Hippocampal formation (tissue), 2 donors: ENCODE measurements at regions not wholly inside any gene's neighbourhood (a gene's known extent, or its start where the extent isn't known, plus 50 kb on each side); places are given as distances from the start of the nearest gene placed in this dataset.
A peak's percentile ranks its signal among the peaks of the same experiment; 100 is the strongest.
"Not testable (repeated sequence)": the region's sequence is repeated elsewhere in the genome, so short reads cannot be mapped to it uniquely, and the experiment has no call there.

ENCODE experiments used
- DNase-seq, 2 donors: peaks; one replicate each; lab custom pipeline; 2025; lab: John Stamatoyannopoulos, UW

DNA sequence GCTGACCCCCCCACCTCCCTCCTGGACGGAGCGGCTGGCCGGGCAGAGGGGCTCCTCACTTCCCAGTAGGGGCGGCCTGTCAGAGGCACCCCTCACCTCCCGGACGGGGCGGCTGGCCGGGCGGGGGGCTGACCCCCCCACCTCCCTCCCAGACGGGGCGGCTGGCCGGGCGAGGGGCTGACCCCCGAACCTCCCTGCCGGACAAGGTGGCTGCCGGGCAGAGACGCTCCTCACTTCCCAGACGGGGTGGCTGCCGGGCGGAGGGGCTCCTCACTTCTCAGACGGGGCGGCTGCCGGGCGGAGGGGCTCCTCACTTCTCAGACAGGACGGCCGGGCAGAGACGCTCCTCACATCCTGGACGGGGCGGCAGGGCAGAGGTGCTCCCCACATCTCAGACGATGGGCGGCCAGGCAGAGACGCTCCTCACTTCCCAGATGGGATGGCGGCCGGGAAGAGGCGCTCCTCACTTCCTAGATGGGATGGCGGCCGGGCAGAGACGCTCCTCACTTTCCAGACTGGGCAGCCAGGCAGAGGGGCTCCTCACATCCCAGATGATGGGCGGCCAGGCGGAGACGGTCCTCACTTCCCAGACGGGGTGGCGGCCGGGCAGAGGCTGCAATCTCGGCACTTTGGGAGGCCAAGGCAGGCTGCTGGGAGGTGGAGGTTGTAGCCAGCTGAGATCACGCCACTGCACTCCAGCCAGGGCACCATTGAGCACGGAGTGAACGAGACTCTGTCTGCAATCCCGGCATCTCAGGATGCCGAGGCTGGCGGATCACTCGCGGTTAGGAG, 66.2 kb upstream of the PAPPA2 start:
- DNase-seq: not testable (repeated sequence)

GRCh38 chr1:176391621-176392020, 71.4 kb upstream of the PAPPA2 start:
- DNase-seq: no peak

GRCh38 chr1:176384841-176385240, 78.1 kb upstream of the PAPPA2 start:
- no peak for DNase-seq

GRCh38 chr1:176382163-176382562, 80.8 kb upstream of the PAPPA2 start:
- no peak for DNase-seq

DNA sequence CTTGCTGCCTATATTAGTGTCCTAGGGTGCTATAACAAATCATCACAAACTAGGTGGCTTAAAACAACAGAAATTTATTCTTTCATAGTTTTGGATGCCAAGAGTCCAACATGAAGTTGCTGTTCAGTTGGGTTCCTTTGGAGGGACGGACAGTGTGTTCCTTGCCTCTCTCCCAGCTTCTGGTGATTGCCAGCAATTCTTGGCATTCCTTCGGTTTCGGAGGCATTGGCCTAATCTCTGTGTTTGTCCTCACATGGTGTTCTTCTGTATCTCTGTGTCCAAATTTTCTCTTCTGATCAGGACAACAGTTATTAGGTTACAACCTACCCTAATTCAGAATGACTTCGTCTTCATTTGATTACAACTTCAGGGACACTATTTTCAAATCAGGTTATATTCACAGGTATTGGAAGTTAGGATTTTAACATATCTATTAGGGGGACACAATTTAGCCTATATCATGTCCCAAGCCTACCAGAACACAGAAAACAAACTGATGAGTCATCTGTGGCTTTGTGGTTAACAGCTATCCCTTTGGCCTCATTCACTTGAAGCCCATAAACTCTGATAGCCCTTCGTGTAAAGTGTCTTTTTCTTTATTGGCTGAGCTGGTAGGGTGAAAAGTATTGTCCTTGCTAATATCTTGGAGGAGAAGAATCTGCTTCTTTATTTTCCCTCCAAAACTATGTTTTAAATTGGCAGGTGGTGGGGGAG, 83.2 kb upstream of the PAPPA2 start:
- no peak for DNase-seq

GRCh38 chr1:176374967-176375569, 87.9 kb upstream of the PAPPA2 start:
- peak; percentile 50 to 64 for DNase-seq

DNA sequence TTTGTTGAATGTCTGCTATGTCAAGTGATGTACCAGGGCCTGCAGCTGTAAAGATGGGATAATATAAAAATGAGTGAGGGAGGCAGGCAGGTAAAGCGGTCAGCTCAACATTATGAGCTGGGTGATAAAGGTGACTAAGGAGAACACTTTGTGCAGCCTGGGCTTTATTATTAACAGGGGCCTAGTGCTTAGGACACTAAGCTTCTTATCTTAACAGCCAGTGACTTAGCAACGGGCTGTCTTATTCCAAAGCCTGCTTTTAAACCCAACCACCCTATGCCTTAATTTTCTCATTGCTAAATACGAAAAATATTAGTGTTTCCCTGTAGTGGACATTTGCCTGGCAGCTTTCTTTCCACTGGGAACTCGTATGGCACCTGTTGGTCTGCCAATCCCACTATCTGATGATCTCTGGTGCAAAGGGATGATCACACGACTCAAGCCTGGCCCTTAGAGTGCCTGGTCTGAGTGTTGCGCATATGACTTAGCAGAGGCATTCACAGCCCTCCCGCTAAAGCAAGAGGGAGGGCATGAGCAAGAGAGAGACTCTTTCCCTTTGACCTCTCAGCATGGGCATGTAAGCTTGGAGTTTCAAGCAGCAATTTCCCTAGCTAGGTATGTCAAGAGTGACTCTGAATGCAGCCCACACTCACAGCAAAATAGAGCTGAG, 98.6 kb upstream of the PAPPA2 start:
- no peak for DNase-seq

GRCh38 chr1:176349135-176349715, 113.8 kb upstream of the PAPPA2 start:
- DNase-seq: not testable (repeated sequence)

- no peak for DNase-seq
Measured at GRCh38 chr1:176341656-176342055, 121.3 kb upstream of the PAPPA2 start.

GRCh38 chr1:176338877-176339276, 124.1 kb upstream of the PAPPA2 start:
- no peak for DNase-seq

DNA sequence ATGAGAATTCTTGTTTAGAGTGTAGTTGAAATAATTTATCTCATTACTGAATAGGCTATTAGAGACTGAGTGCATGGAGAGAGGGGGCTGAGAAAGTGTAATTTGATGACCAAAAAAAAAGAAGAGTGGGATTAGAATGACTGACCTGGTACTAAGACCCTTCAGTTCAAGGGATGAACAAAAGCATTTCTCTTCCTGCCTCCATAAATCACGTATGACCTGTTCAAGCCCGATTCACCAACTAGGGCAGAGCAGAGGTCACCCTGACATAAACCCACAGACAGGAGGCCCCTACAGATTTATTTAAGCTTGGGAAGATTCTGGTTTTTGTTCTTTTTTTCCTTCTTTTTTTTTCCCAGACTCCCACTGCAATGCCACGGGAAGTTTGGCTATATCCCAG, 123.7 kb upstream of the COP1 start:
- no peak for DNase-seq

DNA sequence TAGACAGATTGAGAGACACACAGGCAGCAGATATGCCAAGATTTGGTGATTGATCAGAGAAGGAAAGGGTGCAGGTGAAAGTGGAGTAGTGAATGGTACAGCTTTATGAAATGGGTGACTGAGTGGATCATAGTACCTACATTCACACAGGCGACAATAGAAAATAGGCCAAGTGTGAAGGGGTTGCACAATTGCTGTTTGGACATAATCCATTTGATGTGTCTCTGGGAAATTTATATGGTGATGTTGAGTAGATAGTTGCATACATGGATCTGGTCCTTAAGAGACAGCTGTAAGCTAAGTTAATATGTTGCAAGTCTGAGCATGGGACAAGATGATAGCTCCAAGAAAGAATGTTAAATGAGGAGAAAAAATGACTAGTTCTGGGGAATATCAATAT, 118.6 kb upstream of the COP1 start:
- no peak for DNase-seq

DNA sequence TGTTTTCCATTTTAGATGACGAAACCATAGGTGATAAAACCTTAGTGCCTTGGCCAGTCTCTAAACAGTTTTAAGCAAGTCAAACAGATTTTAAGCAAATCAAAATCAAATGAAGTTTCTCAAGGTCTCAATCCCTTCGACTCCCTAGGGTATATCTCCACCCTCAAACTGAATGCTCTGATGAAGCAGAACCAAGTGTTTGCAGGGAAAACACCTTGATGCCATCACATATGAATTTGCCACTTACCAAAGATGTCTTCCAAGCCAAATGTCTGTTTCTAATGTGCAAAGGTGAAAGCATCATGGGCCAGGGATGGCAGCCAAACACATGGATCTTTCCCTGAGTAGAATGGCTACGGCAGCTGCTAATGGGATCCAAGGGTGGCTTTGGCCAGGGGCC, 116.4 kb upstream of the COP1 start:
- no peak for DNase-seq

- no peak for DNase-seq
Measured at GRCh38 chr1:176315519-176316220, 108.6 kb upstream of the COP1 start.

GRCh38 chr1:176296602-176297001, 89.5 kb upstream of the COP1 start:
- DNase-seq: not testable (repeated sequence)

- DNase-seq: no peak
Measured at GRCh38 chr1:176285996-176286395, 78.9 kb upstream of the COP1 start.

- no peak for DNase-seq
Measured at GRCh38 chr1:176271572-176271971, 64.5 kb upstream of the COP1 start.
